Coronary artery (tissue), 2 donors: ENCODE measurements at regions not wholly inside any gene's neighbourhood (a gene's known extent, or its start where the extent isn't known, plus 50 kb on each side); places are given as distances from the start of the nearest gene placed in this dataset.
"Not testable (repeated sequence)": the region's sequence is repeated elsewhere in the genome, so short reads cannot be mapped to it uniquely, and the experiment has no call there.

Experiments used
- DNase-seq: peaks from one replicate; pipeline ENCODE4 v3.0.0-alpha.2; 2017; ENCODE audit warnings: low spot score
- H3K27ac ChIP-seq, 2 donors: fragments of 200-600 bp; sonication (generic); one replicate each; pipeline ENCODE4 v1.5.1; 2016 to 2019
- H3K4me3 ChIP-seq: fragments of 200-600 bp; sonication (generic); 2 replicates; pipeline ENCODE4 v1.5.1; 2016; ENCODE audit warnings: mild to moderate bottlenecking, moderate library complexity
- TF ChIP-seq, protein P1 (sequence below): fragments of 200-600 bp; sonication (generic); IDR thresholded peaks from one replicate; pipeline ENCODE4 v1.5.1; 2019; ENCODE audit warnings: antibody characterized with exemption

DNA sequence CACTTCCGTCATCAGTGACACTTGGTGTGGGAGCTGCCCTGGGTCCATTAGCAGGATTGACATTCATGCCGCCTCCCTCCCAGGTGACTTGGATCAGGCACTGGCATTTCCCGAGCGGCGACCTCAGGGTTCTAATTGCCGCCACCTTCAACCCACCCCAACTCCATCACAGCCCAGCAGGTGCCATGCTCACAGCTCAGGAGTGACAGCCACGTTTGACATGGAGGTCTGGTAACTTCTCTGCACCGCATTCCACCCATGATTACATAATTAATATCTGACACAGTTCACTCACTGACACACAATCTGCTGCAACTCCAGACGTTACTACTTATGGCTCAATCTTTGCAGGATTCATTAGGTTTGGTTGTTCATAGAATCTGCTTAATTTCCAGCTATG lies 450.9 kb upstream of the MYT1L start:
- no peak for DNase-seq

DNA sequence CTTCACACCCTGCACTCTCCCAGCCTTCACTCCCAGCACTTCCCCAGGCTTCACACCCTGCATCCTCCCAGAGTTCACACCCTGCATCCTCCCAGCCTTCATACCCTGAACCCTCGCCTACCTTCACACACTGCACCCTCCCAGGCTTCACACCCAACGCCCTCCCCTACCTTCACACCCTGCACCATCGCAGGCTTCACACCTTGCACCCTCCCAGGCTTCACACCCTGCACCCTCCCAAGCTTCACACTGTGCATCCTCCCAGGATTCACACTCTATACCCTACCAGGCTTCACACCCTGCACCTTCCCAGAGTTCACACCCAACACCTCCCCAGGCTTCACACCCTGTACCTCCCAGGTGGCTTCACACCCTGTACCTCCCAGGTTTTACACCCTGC lies 448.7 kb upstream of the MYT1L start:
- DNase-seq, result no peak
- no peak overlapping the region for H3K27ac ChIP-seq
- TF ChIP-seq, protein P1, sequence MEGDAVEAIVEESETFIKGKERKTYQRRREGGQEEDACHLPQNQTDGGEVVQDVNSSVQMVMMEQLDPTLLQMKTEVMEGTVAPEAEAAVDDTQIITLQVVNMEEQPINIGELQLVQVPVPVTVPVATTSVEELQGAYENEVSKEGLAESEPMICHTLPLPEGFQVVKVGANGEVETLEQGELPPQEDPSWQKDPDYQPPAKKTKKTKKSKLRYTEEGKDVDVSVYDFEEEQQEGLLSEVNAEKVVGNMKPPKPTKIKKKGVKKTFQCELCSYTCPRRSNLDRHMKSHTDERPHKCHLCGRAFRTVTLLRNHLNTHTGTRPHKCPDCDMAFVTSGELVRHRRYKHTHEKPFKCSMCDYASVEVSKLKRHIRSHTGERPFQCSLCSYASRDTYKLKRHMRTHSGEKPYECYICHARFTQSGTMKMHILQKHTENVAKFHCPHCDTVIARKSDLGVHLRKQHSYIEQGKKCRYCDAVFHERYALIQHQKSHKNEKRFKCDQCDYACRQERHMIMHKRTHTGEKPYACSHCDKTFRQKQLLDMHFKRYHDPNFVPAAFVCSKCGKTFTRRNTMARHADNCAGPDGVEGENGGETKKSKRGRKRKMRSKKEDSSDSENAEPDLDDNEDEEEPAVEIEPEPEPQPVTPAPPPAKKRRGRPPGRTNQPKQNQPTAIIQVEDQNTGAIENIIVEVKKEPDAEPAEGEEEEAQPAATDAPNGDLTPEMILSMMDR, result no peak
- H3K4me3 ChIP-seq, result no peak overlapping the region

More for the DNA sequence above, 450.9 kb upstream of the MYT1L start:
- Histone ChIP-seq H3K4me3 (no peak overlapping the region), H3K27ac (no peak overlapping the region)
- TF ChIP-seq, protein P1, result no peak

DNA sequence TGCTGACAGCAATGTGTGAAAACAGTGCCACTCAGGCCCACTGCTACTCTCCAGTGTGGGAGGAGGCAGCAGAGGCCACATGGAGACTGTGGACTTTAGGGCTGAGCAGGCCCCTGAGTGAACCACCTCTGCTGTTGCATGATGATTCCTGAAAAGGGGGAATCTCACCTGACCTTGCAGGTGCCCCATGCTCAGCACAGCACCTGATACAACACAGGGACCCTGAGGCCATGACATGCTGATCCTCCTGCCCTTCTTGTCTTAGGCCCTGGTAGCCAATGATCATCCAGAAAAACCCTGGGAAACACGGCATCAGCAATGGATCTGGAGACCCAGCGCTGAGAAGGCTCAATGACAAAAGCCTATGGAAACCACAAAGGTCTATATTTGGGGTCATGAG lies 446.8 kb upstream of the MYT1L start:
- no peak for DNase-seq
- Histone ChIP-seq H3K4me3 (no peak overlapping the region), H3K27ac (no peak overlapping the region)
- TF ChIP-seq, protein P1, result no peak

DNA sequence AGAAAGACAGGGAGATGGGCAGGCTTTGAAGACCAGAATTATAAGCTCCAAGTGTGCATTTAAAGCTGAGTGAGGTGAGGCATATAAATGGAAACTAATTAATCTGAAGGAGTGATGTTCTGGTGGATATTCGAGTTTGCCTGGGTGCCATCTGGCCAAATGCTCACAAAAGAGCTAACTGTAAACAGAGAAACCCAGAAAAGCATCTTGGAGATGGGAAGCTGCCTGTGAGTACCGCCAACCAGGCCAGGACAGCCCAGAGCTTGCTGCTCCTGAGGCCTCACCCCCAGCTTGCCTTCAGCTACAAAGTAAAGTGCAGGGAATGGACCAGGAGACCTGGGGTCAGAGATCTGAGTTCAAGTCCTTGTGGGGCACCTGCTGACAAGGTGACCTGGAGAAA lies 446.1 kb upstream of the MYT1L start:
- no peak overlapping the region for H3K4me3 ChIP-seq
- H3K27ac ChIP-seq, result no peak overlapping the region
- DNase-seq, result no peak
- TF ChIP-seq, protein P1, result no peak

DNA sequence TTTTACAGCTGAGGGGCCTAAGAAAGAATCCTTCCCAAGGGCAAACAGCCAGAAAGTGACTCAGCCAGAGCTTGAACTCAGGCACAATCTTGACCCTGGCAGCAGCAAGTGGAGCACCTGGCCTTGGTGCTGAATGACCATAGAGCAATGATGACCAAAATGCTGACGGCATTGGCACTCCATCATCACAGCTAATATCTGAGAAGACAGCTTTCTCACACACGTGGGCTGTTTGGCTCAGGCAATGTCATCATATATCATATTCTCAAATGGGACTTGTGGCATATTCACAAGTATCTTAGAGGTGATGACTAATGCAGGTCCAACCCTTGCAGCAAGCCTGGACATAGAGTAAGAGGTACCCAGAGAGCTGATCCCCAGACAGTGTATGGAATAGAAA lies 443.9 kb upstream of the MYT1L start:
- TF ChIP-seq, protein P1, result no peak
- no peak for DNase-seq
- no peak overlapping the region for H3K27ac ChIP-seq
- H3K4me3 ChIP-seq, result no peak overlapping the region

DNA sequence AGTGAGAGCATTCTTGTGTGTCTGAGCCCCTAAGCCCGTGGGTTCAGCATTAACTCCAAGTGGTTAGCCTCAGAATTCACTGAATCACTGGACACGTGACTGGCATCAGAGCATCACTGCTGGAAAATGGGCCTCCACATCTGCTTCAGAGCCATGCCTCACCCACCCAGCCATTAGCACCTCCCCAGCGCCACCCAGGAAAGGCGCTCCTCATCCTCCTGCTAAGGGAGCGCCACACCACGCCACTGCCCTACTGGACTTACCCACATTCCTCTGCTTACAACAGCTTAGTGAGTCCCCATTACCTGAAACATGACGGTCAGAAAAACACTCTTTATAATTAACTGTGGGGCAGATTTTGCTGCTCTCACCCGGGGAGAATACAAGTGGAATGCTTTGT lies 442.6 kb upstream of the MYT1L start:
- Histone ChIP-seq H3K4me3 (no peak overlapping the region), H3K27ac (no peak overlapping the region)
- TF ChIP-seq, protein P1, result no peak
- DNase-seq, result no peak

DNA sequence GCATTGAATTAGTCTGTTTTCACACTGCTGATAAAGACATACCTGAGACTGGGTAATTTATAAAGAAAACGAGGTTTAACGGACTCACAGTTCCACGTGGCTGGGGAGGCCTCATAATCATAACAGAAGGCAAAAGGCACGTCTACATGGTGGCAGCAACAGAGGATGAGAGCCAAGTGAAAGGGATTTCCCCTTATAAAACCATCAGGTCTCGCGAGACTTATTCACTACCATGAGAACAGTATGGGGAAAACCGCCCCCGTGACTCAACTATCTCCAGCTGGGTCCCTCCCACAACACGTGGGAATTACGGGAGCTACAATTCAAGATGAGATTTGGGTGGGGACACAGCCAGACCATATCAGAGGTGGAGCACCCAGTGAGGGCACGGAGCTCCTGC lies 442.0 kb upstream of the MYT1L start:
- not testable (repeated sequence) for DNase-seq, H3K4me3 ChIP-seq, H3K27ac ChIP-seq
